ENCODE measurements at regions not wholly inside any gene's neighbourhood (a gene's known extent, or its start where the extent isn't known, plus 50 kb on each side); places are given as distances from the start of the nearest gene placed in this dataset.
"Not testable (repeated sequence)": the region's sequence is repeated elsewhere in the genome, so short reads cannot be mapped to it uniquely, and the experiment has no call there.

DNA sequence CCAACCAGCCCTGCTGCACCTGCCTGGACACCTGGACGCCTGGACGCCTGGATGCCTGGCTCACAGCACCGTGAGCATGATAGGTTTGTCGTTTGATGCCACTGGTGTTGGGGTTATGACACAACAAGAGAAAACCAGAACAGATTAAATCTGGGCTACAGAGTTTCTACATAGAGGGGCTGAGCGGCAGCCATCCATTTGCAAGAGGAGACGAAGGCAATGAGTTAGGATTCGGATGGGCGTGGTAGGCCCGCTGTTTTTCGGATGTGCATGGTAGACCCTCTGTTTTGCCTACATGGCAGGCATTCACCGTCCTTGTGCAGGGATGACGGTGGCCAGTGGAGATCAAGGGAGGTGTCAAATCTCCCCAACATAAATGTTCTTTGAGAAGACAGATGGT, 121.5 kb upstream of the RNF32 start:
- no peak overlapping the region for H3K4me3 ChIP-seq
- no peaks in the 10 kb centered on the region for H3K4me1 ChIP-seq
- ATAC-seq (no peak), DNase-seq (no peak)
- no peaks in the 10 kb centered on the region for H3K27me3 ChIP-seq (ENCODE audit: low read depth)
- TF ChIP-seq, protein P1, sequence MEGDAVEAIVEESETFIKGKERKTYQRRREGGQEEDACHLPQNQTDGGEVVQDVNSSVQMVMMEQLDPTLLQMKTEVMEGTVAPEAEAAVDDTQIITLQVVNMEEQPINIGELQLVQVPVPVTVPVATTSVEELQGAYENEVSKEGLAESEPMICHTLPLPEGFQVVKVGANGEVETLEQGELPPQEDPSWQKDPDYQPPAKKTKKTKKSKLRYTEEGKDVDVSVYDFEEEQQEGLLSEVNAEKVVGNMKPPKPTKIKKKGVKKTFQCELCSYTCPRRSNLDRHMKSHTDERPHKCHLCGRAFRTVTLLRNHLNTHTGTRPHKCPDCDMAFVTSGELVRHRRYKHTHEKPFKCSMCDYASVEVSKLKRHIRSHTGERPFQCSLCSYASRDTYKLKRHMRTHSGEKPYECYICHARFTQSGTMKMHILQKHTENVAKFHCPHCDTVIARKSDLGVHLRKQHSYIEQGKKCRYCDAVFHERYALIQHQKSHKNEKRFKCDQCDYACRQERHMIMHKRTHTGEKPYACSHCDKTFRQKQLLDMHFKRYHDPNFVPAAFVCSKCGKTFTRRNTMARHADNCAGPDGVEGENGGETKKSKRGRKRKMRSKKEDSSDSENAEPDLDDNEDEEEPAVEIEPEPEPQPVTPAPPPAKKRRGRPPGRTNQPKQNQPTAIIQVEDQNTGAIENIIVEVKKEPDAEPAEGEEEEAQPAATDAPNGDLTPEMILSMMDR (IDR thresholded peaks at IDR 0.05), result no peak
- no peaks in the 10 kb centered on the region for H3K9me3 ChIP-seq
- H3K36me3 ChIP-seq, result no peaks in the 10 kb centered on the region
- intact Hi-C loops (cut with DNase I), result no loop called here
- no peak overlapping the region for H3K27ac ChIP-seq

DNA sequence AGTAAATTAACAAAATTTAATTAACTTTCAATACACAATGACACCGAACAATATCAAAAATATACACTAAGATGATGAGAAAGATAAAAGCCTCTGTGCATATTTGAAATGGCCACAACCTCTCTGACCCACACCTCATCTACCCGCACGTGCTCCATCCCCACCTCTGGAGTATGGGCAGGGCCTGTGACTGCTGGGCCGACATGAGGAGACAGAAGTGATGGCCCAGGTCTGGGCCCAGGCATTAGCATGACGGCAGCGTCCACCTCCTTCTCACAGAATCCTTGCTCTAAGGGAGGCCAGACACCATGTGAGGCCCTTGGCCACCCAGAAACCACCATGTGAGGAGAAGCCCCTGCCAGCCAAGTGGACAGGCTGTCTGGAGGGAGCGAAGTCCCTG, 122.1 kb upstream of the RNF32 start:
- no peak for DNase-seq
- H3K27me3 ChIP-seq (ENCODE audit: low read depth), result no peaks in the 10 kb centered on the region
- no peak for ATAC-seq
- H3K4me3 ChIP-seq, result no peak overlapping the region
- no peaks in the 10 kb centered on the region for H3K4me1 ChIP-seq
- H3K9me3 ChIP-seq, result no peaks in the 10 kb centered on the region
- no peaks in the 10 kb centered on the region for H3K36me3 ChIP-seq
- intact Hi-C loops (cut with DNase I), result no loop called here
- TF ChIP-seq, protein P1 (IDR thresholded peaks at IDR 0.05), result no peak
- H3K27ac ChIP-seq, result no peak overlapping the region

DNA sequence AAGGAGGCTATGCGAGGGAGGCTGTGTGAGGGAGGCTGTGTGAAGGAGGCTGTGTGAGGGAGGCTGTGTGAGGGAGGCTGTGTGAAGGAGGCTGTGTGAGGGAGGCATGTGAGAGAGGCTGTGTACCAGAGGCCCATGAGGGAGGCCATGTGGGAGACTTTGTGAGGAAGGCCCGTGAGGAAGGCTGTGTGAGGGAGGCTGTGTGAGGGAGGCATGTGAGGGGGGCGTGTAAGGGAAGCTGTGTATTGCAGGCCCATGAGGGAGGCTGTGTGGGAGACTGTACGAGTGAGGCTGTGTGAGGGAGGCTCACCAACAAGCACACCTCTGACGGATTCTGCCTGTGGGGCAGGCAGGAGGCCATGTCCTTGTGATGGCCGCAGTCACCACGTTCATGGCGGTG, 122.7 kb upstream of the RNF32 start:
- H3K4me3 ChIP-seq; H3K9me3 ChIP-seq; H3K36me3 ChIP-seq; DNase-seq; intact Hi-C loops (cut with DNase I); H3K27me3 ChIP-seq (ENCODE audit: low read depth); H3K27ac ChIP-seq; ATAC-seq; H3K4me1 ChIP-seq: not testable (repeated sequence)

DNA sequence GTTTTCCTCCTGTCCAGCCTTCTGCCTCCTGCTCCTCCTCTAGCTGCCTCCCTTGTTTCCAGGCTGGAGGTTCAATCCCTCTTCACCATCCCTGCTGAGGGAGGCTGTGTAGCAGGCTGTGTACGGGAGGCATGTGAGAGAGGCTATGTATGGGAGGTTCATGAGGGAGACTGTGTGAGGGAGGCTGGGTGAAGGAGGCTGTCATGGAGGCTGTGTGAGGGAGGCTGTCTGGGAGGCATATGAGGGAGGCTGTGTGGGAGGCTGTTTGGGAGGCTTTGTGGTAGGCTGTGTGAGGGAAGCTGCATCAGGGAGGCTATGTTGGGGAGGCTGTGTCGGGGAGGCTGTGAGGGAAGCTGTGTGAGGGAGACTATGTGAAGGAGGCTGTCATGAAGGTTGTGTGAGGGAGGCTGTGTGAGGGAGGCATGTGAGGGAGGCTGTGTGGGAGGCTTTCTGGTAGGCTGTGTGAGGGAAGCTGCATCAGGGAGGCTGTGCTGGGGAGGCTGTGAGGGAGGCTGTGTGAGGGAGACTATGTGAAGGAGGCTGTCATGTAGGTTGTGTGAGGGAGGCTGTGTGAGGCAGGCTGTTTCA, 123.7 kb upstream of the RNF32 start:
- ATAC-seq (no peak), DNase-seq (no peak)
- H3K4me1 ChIP-seq, result no peaks in the 10 kb centered on the region
- TF ChIP-seq, protein P1 (IDR thresholded peaks at IDR 0.05), result no peak
- H3K27me3 ChIP-seq (ENCODE audit: low read depth), result no peaks in the 10 kb centered on the region
- H3K4me3 ChIP-seq, result no peak overlapping the region
- no peak overlapping the region for H3K27ac ChIP-seq
- no peaks in the 10 kb centered on the region for H3K36me3 ChIP-seq
- peaks cover under 1% of the 10 kb centered on the region for H3K9me3 ChIP-seq
- intact Hi-C loops (cut with DNase I), result no loop called here

DNA sequence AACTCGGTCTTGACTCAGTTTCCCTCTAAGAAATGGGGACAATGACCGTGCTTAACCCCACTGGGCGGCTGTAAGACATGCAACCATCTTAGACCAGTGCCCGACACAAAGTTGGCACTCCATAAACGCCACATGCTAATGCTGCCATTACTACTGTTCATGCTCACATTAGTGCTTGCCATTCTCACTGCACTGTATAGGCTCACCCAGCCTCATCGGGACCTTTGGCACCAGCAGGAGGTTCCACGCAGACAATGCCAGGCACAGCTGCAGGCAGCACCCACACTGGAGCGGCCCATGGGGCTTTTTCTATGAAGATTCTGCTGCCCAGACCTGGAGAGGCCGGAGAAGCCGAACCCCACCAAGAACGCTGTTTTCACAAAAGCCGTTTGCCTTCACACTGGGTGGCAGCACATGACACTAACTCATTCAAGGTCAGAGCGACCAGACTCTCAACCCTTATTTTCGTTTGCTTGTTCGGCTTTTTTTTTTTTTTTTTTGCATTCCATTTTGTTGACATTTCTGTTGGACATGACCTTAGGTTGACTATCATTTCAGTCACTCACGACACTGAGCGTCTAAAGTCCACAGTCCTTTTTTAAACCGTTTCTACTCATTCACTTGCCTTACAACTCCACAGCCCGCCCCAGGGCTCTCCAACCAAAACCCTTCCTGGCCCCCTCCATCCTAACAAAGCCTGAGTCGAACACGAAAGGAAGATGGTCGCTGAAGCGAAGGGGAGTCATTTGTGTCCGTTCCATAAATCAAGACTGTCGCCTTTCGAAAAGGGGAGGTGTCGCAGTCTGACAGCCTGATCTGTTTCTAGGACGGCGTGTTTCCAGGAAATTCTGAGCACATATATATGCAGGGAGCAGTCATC, 124.4 kb upstream of the RNF32 start:
- intact Hi-C loops (cut with DNase I), result no loop called here
- ATAC-seq (peak; percentile 21 to 27), DNase-seq (no peak)
- Histone ChIP-seq H3K27ac (no peak overlapping the region), H3K4me3 (no peak overlapping the region), H3K9me3 (peaks cover 8% of the 10 kb centered on the region), H3K36me3 (no peaks in the 10 kb centered on the region), H3K4me1 (no peaks in the 10 kb centered on the region), H3K27me3 (ENCODE audit: low read depth) (no peaks in the 10 kb centered on the region)
- TF ChIP-seq, protein P1 (IDR thresholded peaks at IDR 0.05), result no peak

DNA sequence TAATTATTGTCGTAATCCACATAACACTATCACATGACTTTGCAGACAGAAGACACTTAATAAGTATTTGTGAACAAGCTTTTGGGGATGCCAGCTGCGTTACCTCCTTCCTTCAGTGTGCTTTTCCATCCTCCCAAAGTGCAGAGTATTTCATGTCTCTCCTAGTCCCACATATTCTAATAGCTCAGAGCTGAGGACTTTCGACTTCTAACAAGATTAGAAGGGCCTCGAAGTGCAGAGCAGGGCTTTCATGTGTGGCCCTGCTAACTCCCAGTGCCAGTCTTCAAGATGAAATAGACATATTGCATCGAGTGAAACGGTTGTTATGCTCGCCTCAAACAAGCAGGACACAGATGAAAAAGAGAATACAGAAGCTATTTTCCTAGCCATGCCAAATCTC, 125.7 kb upstream of the RNF32 start:
- H3K9me3 ChIP-seq, result peaks cover 17% of the 10 kb centered on the region
- H3K4me3 ChIP-seq, result no peak overlapping the region
- TF ChIP-seq, protein P1 (IDR thresholded peaks at IDR 0.05), result no peak
- no peak for DNase-seq
- H3K27me3 ChIP-seq (ENCODE audit: low read depth), result no peaks in the 10 kb centered on the region
- ATAC-seq, result no peak
- H3K4me1 ChIP-seq, result no peaks in the 10 kb centered on the region
- H3K36me3 ChIP-seq, result no peaks in the 10 kb centered on the region
- H3K27ac ChIP-seq, result no peak overlapping the region
- intact Hi-C loops (cut with DNase I), result no loop called here

Measured in lower lobe of right lung (tissue), 2 donors.